GM23338 (cell line): ENCODE measurements at regions not wholly inside any gene's neighbourhood (a gene's known extent, or its start where the extent isn't known, plus 50 kb on each side); places are given as distances from the start of the nearest gene placed in this dataset.

Source experiments
- ATAC-seq: fragments of 200-7000 bp; cut with Tn5 transposase; 3 replicates; pipeline ENCODE4 v1.9.1; 2020
- DNase-seq: peaks from one replicate; pipeline ENCODE4 v3.0.0-alpha.2; 2015; ENCODE audit warnings: low spot score
- H2AFZ ChIP-seq: fragments of 200-600 bp; sonication (generic); 2 replicates; pipeline ENCODE4 v1.8.0; 2016; ENCODE audit warnings: antibody characterized with exemption, mild to moderate bottlenecking, moderate library complexity
- H3F3A ChIP-seq: fragments of 200-600 bp; sonication (generic); replicated peaks from 2 replicates; pipeline ENCODE4 v1.8.0; 2017; ENCODE audit warnings: antibody characterized with exemption, mixed run types, low read depth
- H3K27ac ChIP-seq: fragments of 200-600 bp; sonication (generic); 2 replicates; pipeline ENCODE4 v1.6.1; 2016; ENCODE audit warnings: low read depth
- H3K27me3 ChIP-seq: fragments of 200-600 bp; sonication (generic); 2 replicates; pipeline ENCODE4 v1.8.0; 2016; ENCODE audit warnings: mild to moderate bottlenecking, mixed run types, moderate library complexity; ENCODE audit not compliant: insufficient read depth
- H3K36me3 ChIP-seq: fragments of 200-600 bp; sonication (generic); 2 replicates; pipeline ENCODE4 v1.8.0; 2016; ENCODE audit warnings: mild to moderate bottlenecking; ENCODE audit not compliant: insufficient read depth
- H3K4me1 ChIP-seq: fragments of 200-600 bp; sonication (generic); 2 replicates; pipeline ENCODE4 v1.8.0; 2016; ENCODE audit warnings: mild to moderate bottlenecking, moderate library complexity; ENCODE audit not compliant: insufficient read depth
- H3K4me2 ChIP-seq: fragments of 200-600 bp; sonication (generic); 2 replicates; pipeline ENCODE4 v1.7.1; 2017; ENCODE audit warnings: mixed run types
- H3K4me3 ChIP-seq: fragments of 200-600 bp; sonication (generic); 2 replicates; pipeline ENCODE4 v1.6.1; 2016; ENCODE audit warnings: mixed run types
- H3K79me2 ChIP-seq: fragments of 200-600 bp; sonication (generic); replicated peaks from 2 replicates; pipeline ENCODE4 v1.8.0; 2017; ENCODE audit warnings: mild to moderate bottlenecking; ENCODE audit not compliant: insufficient read depth
- H3K9me2 ChIP-seq: fragments of 200-600 bp; sonication (generic); 2 replicates; pipeline ENCODE4 v1.8.0; 2017; ENCODE audit not compliant: insufficient read depth
- H4K20me1 ChIP-seq: fragments of 200-600 bp; sonication (generic); replicated peaks from 2 replicates; pipeline ENCODE4 v1.8.0; 2017; ENCODE audit warnings: mild to moderate bottlenecking; ENCODE audit not compliant: insufficient read depth
- H3K27ac Mint-ChIP-seq: 2 replicates; pipeline ENCODE4 v1.8.0; 2020; ENCODE audit warnings: inconsistent platforms, mild to moderate bottlenecking, moderate library complexity, mixed read lengths
- H3K27me3 Mint-ChIP-seq: 3 replicates; pipeline ENCODE4 v1.8.0; 2022; ENCODE audit warnings: low read depth, mild to moderate bottlenecking, moderate library complexity, mixed read lengths, inconsistent platforms; ENCODE audit not compliant: insufficient read depth, poor library complexity
- H3K36me3 Mint-ChIP-seq: 3 replicates; pipeline ENCODE4 v1.8.0; 2021; ENCODE audit warnings: low read depth, mild to moderate bottlenecking, inconsistent platforms, moderate library complexity, mixed read lengths
- H3K4me1 Mint-ChIP-seq: 3 replicates; pipeline ENCODE4 v1.8.0; 2020; ENCODE audit warnings: mild to moderate bottlenecking, inconsistent platforms, mixed read lengths
- H3K4me3 Mint-ChIP-seq: 3 replicates; pipeline ENCODE4 v1.8.0; 2021; ENCODE audit warnings: moderate library complexity, mild to moderate bottlenecking, inconsistent platforms, mixed read lengths
- H3K9me3 Mint-ChIP-seq: 3 replicates; pipeline ENCODE4 v1.8.0; 2020; ENCODE audit warnings: moderate library complexity, mild to moderate bottlenecking, inconsistent platforms, mixed read lengths
- STAT1 ChIP-seq: IDR thresholded peaks from one replicate; pipeline ENCODE4 v1.6.1; 2016; ENCODE audit warnings: antibody characterized with exemption; ENCODE audit not compliant: unreplicated experiment
- TF ChIP-seq, protein P1 (sequence below): fragments of 250-450 bp; sonication (Bioruptor Pico); IDR thresholded peaks from 2 replicates; pipeline ENCODE4 v1.5.0; 2020; ENCODE audit warnings: mild to moderate bottlenecking, moderate library complexity
- TF ChIP-seq, protein P2 (sequence below), 2 experiments: fragments of 200-600 bp in 1 of 2; sonication (generic) in 1 of 2; conservative IDR thresholded peaks; 2 replicates each; pipeline versions ENCODE4 v1.5.1 to v1.6.1; 2016 to 2017; ENCODE audit warnings: antibody characterized with exemption in 2 of 2, low read depth in 2 of 2, mild to moderate bottlenecking in 2 of 2, moderate library complexity in 1 of 2

DNA sequence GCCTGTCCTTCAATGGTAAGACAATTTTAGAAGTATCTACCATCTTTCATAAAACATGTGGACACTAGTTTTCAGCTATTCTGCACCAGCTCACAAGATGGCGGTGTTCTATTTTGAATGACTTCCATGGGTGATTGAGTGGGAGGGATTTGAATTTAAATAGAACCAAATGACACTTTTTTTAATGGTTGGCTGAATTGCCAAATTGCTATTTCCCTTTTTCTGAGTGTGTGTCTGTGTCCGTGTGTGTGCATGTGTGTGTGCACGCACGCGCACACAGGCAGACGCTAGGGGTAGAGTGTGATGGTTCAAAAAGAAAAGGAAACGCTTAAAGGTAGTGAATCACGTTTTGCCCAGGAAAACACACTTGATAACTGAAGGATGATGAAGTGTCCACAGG lies 362.6 kb downstream of the DAD1 start:
- no peak for TF ChIP-seq STAT1
- TF ChIP-seq, protein P1, sequence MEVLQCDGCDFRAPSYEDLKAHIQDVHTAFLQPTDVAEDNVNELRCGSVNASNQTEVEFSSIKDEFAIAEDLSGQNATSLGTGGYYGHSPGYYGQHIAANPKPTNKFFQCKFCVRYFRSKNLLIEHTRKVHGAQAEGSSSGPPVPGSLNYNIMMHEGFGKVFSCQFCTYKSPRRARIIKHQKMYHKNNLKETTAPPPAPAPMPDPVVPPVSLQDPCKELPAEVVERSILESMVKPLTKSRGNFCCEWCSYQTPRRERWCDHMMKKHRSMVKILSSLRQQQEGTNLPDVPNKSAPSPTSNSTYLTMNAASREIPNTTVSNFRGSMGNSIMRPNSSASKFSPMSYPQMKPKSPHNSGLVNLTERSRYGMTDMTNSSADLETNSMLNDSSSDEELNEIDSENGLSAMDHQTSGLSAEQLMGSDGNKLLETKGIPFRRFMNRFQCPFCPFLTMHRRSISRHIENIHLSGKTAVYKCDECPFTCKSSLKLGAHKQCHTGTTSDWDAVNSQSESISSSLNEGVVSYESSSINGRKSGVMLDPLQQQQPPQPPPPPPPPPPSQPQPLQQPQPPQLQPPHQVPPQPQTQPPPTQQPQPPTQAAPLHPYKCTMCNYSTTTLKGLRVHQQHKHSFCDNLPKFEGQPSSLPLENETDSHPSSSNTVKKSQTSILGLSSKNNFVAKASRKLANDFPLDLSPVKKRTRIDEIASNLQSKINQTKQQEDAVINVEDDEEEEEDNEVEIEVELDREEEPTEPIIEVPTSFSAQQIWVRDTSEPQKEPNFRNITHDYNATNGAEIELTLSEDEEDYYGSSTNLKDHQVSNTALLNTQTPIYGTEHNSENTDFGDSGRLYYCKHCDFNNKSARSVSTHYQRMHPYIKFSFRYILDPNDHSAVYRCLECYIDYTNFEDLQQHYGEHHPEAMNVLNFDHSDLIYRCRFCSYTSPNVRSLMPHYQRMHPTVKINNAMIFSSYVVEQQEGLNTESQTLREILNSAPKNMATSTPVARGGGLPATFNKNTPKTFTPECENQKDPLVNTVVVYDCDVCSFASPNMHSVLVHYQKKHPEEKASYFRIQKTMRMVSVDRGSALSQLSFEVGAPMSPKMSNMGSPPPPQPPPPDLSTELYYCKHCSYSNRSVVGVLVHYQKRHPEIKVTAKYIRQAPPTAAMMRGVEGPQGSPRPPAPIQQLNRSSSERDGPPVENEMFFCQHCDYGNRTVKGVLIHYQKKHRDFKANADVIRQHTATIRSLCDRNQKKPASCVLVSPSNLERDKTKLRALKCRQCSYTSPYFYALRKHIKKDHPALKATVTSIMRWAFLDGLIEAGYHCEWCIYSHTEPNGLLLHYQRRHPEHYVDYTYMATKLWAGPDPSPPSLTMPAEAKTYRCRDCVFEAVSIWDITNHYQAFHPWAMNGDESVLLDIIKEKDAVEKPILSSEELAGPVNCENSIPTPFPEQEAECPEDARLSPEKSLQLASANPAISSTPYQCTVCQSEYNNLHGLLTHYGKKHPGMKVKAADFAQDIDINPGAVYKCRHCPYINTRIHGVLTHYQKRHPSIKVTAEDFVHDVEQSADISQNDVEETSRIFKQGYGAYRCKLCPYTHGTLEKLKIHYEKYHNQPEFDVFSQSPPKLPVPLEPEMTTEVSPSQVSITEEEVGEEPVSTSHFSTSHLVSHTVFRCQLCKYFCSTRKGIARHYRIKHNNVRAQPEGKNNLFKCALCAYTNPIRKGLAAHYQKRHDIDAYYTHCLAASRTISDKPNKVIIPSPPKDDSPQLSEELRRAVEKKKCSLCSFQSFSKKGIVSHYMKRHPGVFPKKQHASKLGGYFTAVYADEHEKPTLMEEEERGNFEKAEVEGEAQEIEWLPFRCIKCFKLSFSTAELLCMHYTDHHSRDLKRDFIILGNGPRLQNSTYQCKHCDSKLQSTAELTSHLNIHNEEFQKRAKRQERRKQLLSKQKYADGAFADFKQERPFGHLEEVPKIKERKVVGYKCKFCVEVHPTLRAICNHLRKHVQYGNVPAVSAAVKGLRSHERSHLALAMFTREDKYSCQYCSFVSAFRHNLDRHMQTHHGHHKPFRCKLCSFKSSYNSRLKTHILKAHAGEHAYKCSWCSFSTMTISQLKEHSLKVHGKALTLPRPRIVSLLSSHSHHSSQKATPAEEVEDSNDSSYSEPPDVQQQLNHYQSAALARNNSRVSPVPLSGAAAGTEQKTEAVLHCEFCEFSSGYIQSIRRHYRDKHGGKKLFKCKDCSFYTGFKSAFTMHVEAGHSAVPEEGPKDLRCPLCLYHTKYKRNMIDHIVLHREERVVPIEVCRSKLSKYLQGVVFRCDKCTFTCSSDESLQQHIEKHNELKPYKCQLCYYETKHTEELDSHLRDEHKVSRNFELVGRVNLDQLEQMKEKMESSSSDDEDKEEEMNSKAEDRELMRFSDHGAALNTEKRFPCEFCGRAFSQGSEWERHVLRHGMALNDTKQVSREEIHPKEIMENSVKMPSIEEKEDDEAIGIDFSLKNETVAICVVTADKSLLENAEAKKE (CRISPR knock-in tag): no peak
- TF ChIP-seq, protein P2, sequence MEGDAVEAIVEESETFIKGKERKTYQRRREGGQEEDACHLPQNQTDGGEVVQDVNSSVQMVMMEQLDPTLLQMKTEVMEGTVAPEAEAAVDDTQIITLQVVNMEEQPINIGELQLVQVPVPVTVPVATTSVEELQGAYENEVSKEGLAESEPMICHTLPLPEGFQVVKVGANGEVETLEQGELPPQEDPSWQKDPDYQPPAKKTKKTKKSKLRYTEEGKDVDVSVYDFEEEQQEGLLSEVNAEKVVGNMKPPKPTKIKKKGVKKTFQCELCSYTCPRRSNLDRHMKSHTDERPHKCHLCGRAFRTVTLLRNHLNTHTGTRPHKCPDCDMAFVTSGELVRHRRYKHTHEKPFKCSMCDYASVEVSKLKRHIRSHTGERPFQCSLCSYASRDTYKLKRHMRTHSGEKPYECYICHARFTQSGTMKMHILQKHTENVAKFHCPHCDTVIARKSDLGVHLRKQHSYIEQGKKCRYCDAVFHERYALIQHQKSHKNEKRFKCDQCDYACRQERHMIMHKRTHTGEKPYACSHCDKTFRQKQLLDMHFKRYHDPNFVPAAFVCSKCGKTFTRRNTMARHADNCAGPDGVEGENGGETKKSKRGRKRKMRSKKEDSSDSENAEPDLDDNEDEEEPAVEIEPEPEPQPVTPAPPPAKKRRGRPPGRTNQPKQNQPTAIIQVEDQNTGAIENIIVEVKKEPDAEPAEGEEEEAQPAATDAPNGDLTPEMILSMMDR (conservative IDR thresholded peaks at IDR 0.05; ENCODE audit: low read depth in 2 of 2): peak; percentile 72
- peak; percentile 45; the same call in 2 of the 3 replicates for ATAC-seq

More for the DNA sequence above, 362.6 kb downstream of the DAD1 start:
- Mint-ChIP-seq H3K36me3 (peaks cover 10% of the 10 kb centered on the region), H3K4me1 (peaks cover 16% of the 10 kb centered on the region), H3K27me3 (peaks cover 6% of the 10 kb centered on the region), H3K27ac (no peak overlapping the region), H3K9me3 (peaks cover 10% of the 10 kb centered on the region), H3K4me3 (no peak overlapping the region)
- H3K36me3 ChIP-seq: no peaks in the 10 kb centered on the region
- H3F3A ChIP-seq: no peaks in the 10 kb centered on the region
- H3K9me2 ChIP-seq: no peaks in the 10 kb centered on the region
- no peaks in the 10 kb centered on the region for H3K27me3 ChIP-seq
- H3K4me3 ChIP-seq: no peak overlapping the region
- no peak overlapping the region for H3K27ac ChIP-seq
- H3K79me2 ChIP-seq: no peaks in the 10 kb centered on the region
- no peak overlapping the region for H3K4me2 ChIP-seq
- peak overlapping the region; percentile 78; the same call in 1 of the 2 replicates for H2AFZ ChIP-seq
- peak; percentile 68 for DNase-seq
- H3K4me1 ChIP-seq: peaks cover 10% of the 10 kb centered on the region
- H4K20me1 ChIP-seq: no peaks in the 10 kb centered on the region
